ENCODE measurements at regions not wholly inside any gene's neighbourhood (a gene's known extent, or its start where the extent isn't known, plus 50 kb on each side); places are given as distances from the start of the nearest gene placed in this dataset.

GRCh38 chr2:221807706-221808105, 235.6 kb upstream of the EPHA4 start:
- no peak overlapping the region for H3K4me3 ChIP-seq (ENCODE audit: extremely low read depth, insufficient read depth, low read length, poor library complexity, severe bottlenecking)
- no peaks in the 10 kb centered on the region for H3K36me3 ChIP-seq (ENCODE audit: control insufficient read depth, insufficient read depth, low read length)
- no peaks in the 10 kb centered on the region for H3K9me3 ChIP-seq (ENCODE audit: control insufficient read depth, low read length)
- WGBS, 2 experiments (ENCODE audit: insufficient coverage in 2 of 2) = 100% methylated on average over 1 of the region's 1 CpG
- no peak overlapping the region for H3K27ac ChIP-seq (ENCODE audit: low read depth, low read length, severe bottlenecking)
- no peaks in the 10 kb centered on the region for H3K4me1 ChIP-seq (ENCODE audit: control insufficient read depth, insufficient read depth, low read length, poor library complexity, severe bottlenecking)

GRCh38 chr2:221802089-221802488, 230.0 kb upstream of the EPHA4 start:
- Histone ChIP-seq H3K4me1 (ENCODE audit: control insufficient read depth, insufficient read depth, low read length, poor library complexity, severe bottlenecking) (no peaks in the 10 kb centered on the region), H3K9me3 (ENCODE audit: control insufficient read depth, low read length) (no peaks in the 10 kb centered on the region), H3K36me3 (ENCODE audit: control insufficient read depth, insufficient read depth, low read length) (no peaks in the 10 kb centered on the region), H3K4me3 (ENCODE audit: extremely low read depth, insufficient read depth, low read length, poor library complexity, severe bottlenecking) (no peak overlapping the region), H3K27ac (ENCODE audit: low read depth, low read length, severe bottlenecking) (no peak overlapping the region)
- no CpG with 5 or more reads among the region's 1 CpG for WGBS, 2 experiments (ENCODE audit: insufficient coverage in 2 of 2)

- H3K9me3 ChIP-seq (ENCODE audit: control insufficient read depth, low read length) = no peaks in the 10 kb centered on the region
- H3K4me3 ChIP-seq (ENCODE audit: extremely low read depth, insufficient read depth, low read length, poor library complexity, severe bottlenecking) = no peak overlapping the region
- H3K36me3 ChIP-seq (ENCODE audit: control insufficient read depth, insufficient read depth, low read length) = no peaks in the 10 kb centered on the region
- peaks cover 13% of the 10 kb centered on the region for H3K4me1 ChIP-seq (ENCODE audit: control insufficient read depth, insufficient read depth, low read length, poor library complexity, severe bottlenecking)
- 10 to 18% methylated on average over 2 to 3 of the region's 7 CpGs for WGBS, 2 experiments (ENCODE audit: insufficient coverage in 2 of 2)
- H3K27ac ChIP-seq (ENCODE audit: low read depth, low read length, severe bottlenecking) = peak overlapping the region; percentile 86
Observed at GRCh38 chr2:221792971-221793521, 220.9 kb upstream of the EPHA4 start.

GRCh38 chr2:221791844-221792243, 219.7 kb upstream of the EPHA4 start:
- Histone ChIP-seq H3K4me1 (ENCODE audit: control insufficient read depth, insufficient read depth, low read length, poor library complexity, severe bottlenecking) (peaks cover 13% of the 10 kb centered on the region), H3K9me3 (ENCODE audit: control insufficient read depth, low read length) (no peaks in the 10 kb centered on the region), H3K36me3 (ENCODE audit: control insufficient read depth, insufficient read depth, low read length) (no peaks in the 10 kb centered on the region), H3K27ac (ENCODE audit: low read depth, low read length, severe bottlenecking) (no peak overlapping the region), H3K4me3 (ENCODE audit: extremely low read depth, insufficient read depth, low read length, poor library complexity, severe bottlenecking) (no peak overlapping the region)
- 100% methylated on average over 1 of the region's 2 CpGs; no CpG with 5 or more reads in 1 of the 2 experiments for WGBS, 2 experiments (ENCODE audit: insufficient coverage in 2 of 2)

GRCh38 chr2:221787561-221787960, 215.5 kb upstream of the EPHA4 start:
- H3K4me3 ChIP-seq (ENCODE audit: extremely low read depth, insufficient read depth, low read length, poor library complexity, severe bottlenecking) = no peak overlapping the region
- no peaks in the 10 kb centered on the region for H3K4me1 ChIP-seq (ENCODE audit: control insufficient read depth, insufficient read depth, low read length, poor library complexity, severe bottlenecking)
- H3K36me3 ChIP-seq (ENCODE audit: control insufficient read depth, insufficient read depth, low read length) = no peaks in the 10 kb centered on the region
- H3K9me3 ChIP-seq (ENCODE audit: control insufficient read depth, low read length) = peaks cover 3% of the 10 kb centered on the region
- WGBS, 2 experiments (ENCODE audit: insufficient coverage in 2 of 2) = 86 to 100% methylated on average over 2 to 3 of the region's 4 CpGs
- H3K27ac ChIP-seq (ENCODE audit: low read depth, low read length, severe bottlenecking) = no peak overlapping the region

- H3K27ac ChIP-seq (ENCODE audit: low read depth, low read length, severe bottlenecking) = no peak overlapping the region
Observed at GRCh38 chr2:221786297-221786926, 214.3 kb upstream of the EPHA4 start.

GRCh38 chr2:221780281-221780688, 208.2 kb upstream of the EPHA4 start:
- WGBS, 2 experiments (ENCODE audit: insufficient coverage in 2 of 2) = no CpG with 5 or more reads among the region's 1 CpG
- peaks cover 20% of the 10 kb centered on the region for H3K4me1 ChIP-seq (ENCODE audit: control insufficient read depth, insufficient read depth, low read length, poor library complexity, severe bottlenecking)
- peaks cover 3% of the 10 kb centered on the region for H3K9me3 ChIP-seq (ENCODE audit: control insufficient read depth, low read length)
- peak overlapping the region; percentile 81 for H3K27ac ChIP-seq (ENCODE audit: low read depth, low read length, severe bottlenecking)
- H3K4me3 ChIP-seq (ENCODE audit: extremely low read depth, insufficient read depth, low read length, poor library complexity, severe bottlenecking) = no peak overlapping the region
- no peaks in the 10 kb centered on the region for H3K36me3 ChIP-seq (ENCODE audit: control insufficient read depth, insufficient read depth, low read length)

More at GRCh38 chr2:221786297-221786926, 214.3 kb upstream of the EPHA4 start:
- Histone ChIP-seq H3K36me3 (ENCODE audit: control insufficient read depth, insufficient read depth, low read length) (no peaks in the 10 kb centered on the region), H3K9me3 (ENCODE audit: control insufficient read depth, low read length) (peaks cover 3% of the 10 kb centered on the region), H3K4me1 (ENCODE audit: control insufficient read depth, insufficient read depth, low read length, poor library complexity, severe bottlenecking) (peaks cover 2% of the 10 kb centered on the region), H3K4me3 (ENCODE audit: extremely low read depth, insufficient read depth, low read length, poor library complexity, severe bottlenecking) (no peak overlapping the region)
- WGBS, 2 experiments (ENCODE audit: insufficient coverage in 2 of 2) = 95 to 96% methylated on average over 2 of the region's 5 CpGs

GRCh38 chr2:221779614-221780067, 207.5 kb upstream of the EPHA4 start:
- Histone ChIP-seq H3K9me3 (ENCODE audit: control insufficient read depth, low read length) (peaks cover 3% of the 10 kb centered on the region), H3K27ac (ENCODE audit: low read depth, low read length, severe bottlenecking) (peak overlapping the region; percentile 81), H3K36me3 (ENCODE audit: control insufficient read depth, insufficient read depth, low read length) (no peaks in the 10 kb centered on the region), H3K4me1 (ENCODE audit: control insufficient read depth, insufficient read depth, low read length, poor library complexity, severe bottlenecking) (peaks cover 20% of the 10 kb centered on the region), H3K4me3 (ENCODE audit: extremely low read depth, insufficient read depth, low read length, poor library complexity, severe bottlenecking) (no peak overlapping the region)
- WGBS, 2 experiments (ENCODE audit: insufficient coverage in 2 of 2) = 79 to 100% methylated on average over 1 to 3 of the region's 4 CpGs

- Histone ChIP-seq H3K27ac (ENCODE audit: low read depth, low read length, severe bottlenecking) (no peak overlapping the region), H3K36me3 (ENCODE audit: control insufficient read depth, insufficient read depth, low read length) (no peaks in the 10 kb centered on the region), H3K9me3 (ENCODE audit: control insufficient read depth, low read length) (no peaks in the 10 kb centered on the region), H3K4me3 (ENCODE audit: extremely low read depth, insufficient read depth, low read length, poor library complexity, severe bottlenecking) (no peak overlapping the region), H3K4me1 (ENCODE audit: control insufficient read depth, insufficient read depth, low read length, poor library complexity, severe bottlenecking) (peaks cover 20% of the 10 kb centered on the region)
- WGBS, 2 experiments (ENCODE audit: insufficient coverage in 2 of 2) = 100% methylated on average over 1 of the region's 4 CpGs; no CpG with 5 or more reads in 1 of the 2 experiments
Observed at GRCh38 chr2:221778025-221778424, 205.9 kb upstream of the EPHA4 start.

GRCh38 chr2:221777119-221777518, 205.0 kb upstream of the EPHA4 start:
- H3K36me3 ChIP-seq (ENCODE audit: control insufficient read depth, insufficient read depth, low read length) = no peaks in the 10 kb centered on the region
- H3K4me1 ChIP-seq (ENCODE audit: control insufficient read depth, insufficient read depth, low read length, poor library complexity, severe bottlenecking) = peaks cover 20% of the 10 kb centered on the region
- H3K4me3 ChIP-seq (ENCODE audit: extremely low read depth, insufficient read depth, low read length, poor library complexity, severe bottlenecking) = no peak overlapping the region
- WGBS, 2 experiments (ENCODE audit: insufficient coverage in 2 of 2) = no CpG with 5 or more reads among the region's 1 CpG
- no peaks in the 10 kb centered on the region for H3K9me3 ChIP-seq (ENCODE audit: control insufficient read depth, low read length)
- no peak overlapping the region for H3K27ac ChIP-seq (ENCODE audit: low read depth, low read length, severe bottlenecking)

- 86 to 93% methylated on average over 7 to 12 of the region's 12 CpGs for WGBS, 2 experiments (ENCODE audit: insufficient coverage in 2 of 2)
- Histone ChIP-seq H3K4me1 (ENCODE audit: control insufficient read depth, insufficient read depth, low read length, poor library complexity, severe bottlenecking) (peaks cover 9% of the 10 kb centered on the region), H3K4me3 (ENCODE audit: extremely low read depth, insufficient read depth, low read length, poor library complexity, severe bottlenecking) (no peak overlapping the region), H3K27ac (ENCODE audit: low read depth, low read length, severe bottlenecking) (no peak overlapping the region), H3K36me3 (ENCODE audit: control insufficient read depth, insufficient read depth, low read length) (no peaks in the 10 kb centered on the region), H3K9me3 (ENCODE audit: control insufficient read depth, low read length) (no peaks in the 10 kb centered on the region)
Observed at GRCh38 chr2:221775096-221775495, 203.0 kb upstream of the EPHA4 start.
